ENCODE measurements at regions not wholly inside any gene's neighbourhood (a gene's known extent, or its start where the extent isn't known, plus 50 kb on each side); places are given as distances from the start of the nearest gene placed in this dataset.

GRCh38 chr1:238568735-238569134 lies 678.0 kb upstream of the ZP4 start:
- TF ChIP-seq CTCF (IDR thresholded peaks at IDR 0.05) (no peak), POLR2A (IDR thresholded peaks at IDR 0.05) (no peak), EP300 (IDR thresholded peaks at IDR 0.05) (no peak), POLR2AphosphoS5 (IDR thresholded peaks at IDR 0.05) (no peak)

GRCh38 chr1:238562341-238562740 lies 671.6 kb upstream of the ZP4 start:
- intact Hi-C loops (cut with DNase I), result no loop called here
- no peaks in the 10 kb centered on the region for H3K27me3 ChIP-seq
- no peak for DNase-seq
- H3K4me3 ChIP-seq, result no peak overlapping the region
- no peak overlapping the region for H3K27ac ChIP-seq
- H3K4me1 ChIP-seq, result no peaks in the 10 kb centered on the region
- H3K36me3 ChIP-seq, result no peaks in the 10 kb centered on the region
- peaks cover 0 to 3% (median 0%) of the 10 kb centered on the region in 4 donors for H3K9me3 ChIP-seq
- 25 to 63% methylated on average over 1 of the region's 1 CpG for WGBS, 2 donors
- TF ChIP-seq CTCF (IDR thresholded peaks at IDR 0.05) (no peak), POLR2A (IDR thresholded peaks at IDR 0.05) (no peak), POLR2AphosphoS5 (IDR thresholded peaks at IDR 0.05) (no peak), EP300 (IDR thresholded peaks at IDR 0.05) (no peak)

More at GRCh38 chr1:238568735-238569134, 678.0 kb upstream of the ZP4 start:
- no peaks in the 10 kb centered on the region for H3K27me3 ChIP-seq
- intact Hi-C loops (cut with DNase I), result no loop called here
- 43 to 73% methylated on average over 2 of the region's 2 CpGs for WGBS, 2 donors
- H3K9me3 ChIP-seq, result peaks cover 0 to 3% (median 0%) of the 10 kb centered on the region in 4 donors
- DNase-seq, result no peak
- H3K27ac ChIP-seq, result no peak overlapping the region
- H3K4me1 ChIP-seq, result no peaks in the 10 kb centered on the region
- no peak overlapping the region for H3K4me3 ChIP-seq
- no peaks in the 10 kb centered on the region for H3K36me3 ChIP-seq

GRCh38 chr1:238558746-238559145 lies 668.0 kb upstream of the ZP4 start:
- TF ChIP-seq POLR2AphosphoS5 (IDR thresholded peaks at IDR 0.05) (no peak), EP300 (IDR thresholded peaks at IDR 0.05) (no peak), POLR2A (IDR thresholded peaks at IDR 0.05) (no peak), CTCF (IDR thresholded peaks at IDR 0.05) (no peak)
- Histone ChIP-seq H3K36me3 (no peaks in the 10 kb centered on the region), H3K27ac (no peak overlapping the region), H3K27me3 (no peaks in the 10 kb centered on the region), H3K4me3 (no peak overlapping the region), H3K4me1 (no peaks in the 10 kb centered on the region), H3K9me3 (no peaks in the 10 kb centered on the region)
- 94% methylated on average over 2 of the region's 2 CpGs for WGBS, 2 donors
- DNase-seq, result no peak
- intact Hi-C loops (cut with DNase I), result no loop called here

- intact Hi-C loops (cut with DNase I), result no loop called here
- H3K4me3 ChIP-seq, result no peak overlapping the region
- H3K27me3 ChIP-seq, result no peaks in the 10 kb centered on the region
- H3K4me1 ChIP-seq, result no peaks in the 10 kb centered on the region
- TF ChIP-seq CTCF (IDR thresholded peaks at IDR 0.05) (no peak), POLR2A (IDR thresholded peaks at IDR 0.05) (no peak), POLR2AphosphoS5 (IDR thresholded peaks at IDR 0.05) (no peak), EP300 (IDR thresholded peaks at IDR 0.05) (no peak)
- no peak for DNase-seq
- H3K36me3 ChIP-seq, result no peaks in the 10 kb centered on the region
- no peaks in the 10 kb centered on the region for H3K9me3 ChIP-seq
- WGBS, 2 donors, result 73 to 78% methylated on average over 4 of the region's 4 CpGs
- no peak overlapping the region for H3K27ac ChIP-seq
Observed at GRCh38 chr1:238558156-238558555, 667.4 kb upstream of the ZP4 start.

GRCh38 chr1:238552271-238552670 lies 661.5 kb upstream of the ZP4 start:
- H3K4me3 ChIP-seq, result no peak overlapping the region
- intact Hi-C loops (cut with DNase I), result no loop called here
- no peaks in the 10 kb centered on the region for H3K36me3 ChIP-seq
- TF ChIP-seq EP300 (IDR thresholded peaks at IDR 0.05) (no peak), POLR2AphosphoS5 (IDR thresholded peaks at IDR 0.05) (no peak), POLR2A (IDR thresholded peaks at IDR 0.05) (no peak), CTCF (IDR thresholded peaks at IDR 0.05) (no peak)
- 67 to 69% methylated on average over 8 of the region's 8 CpGs for WGBS, 2 donors
- no peaks in the 10 kb centered on the region for H3K27me3 ChIP-seq
- H3K9me3 ChIP-seq, result no peaks in the 10 kb centered on the region
- H3K27ac ChIP-seq, result no peak overlapping the region
- no peaks in the 10 kb centered on the region for H3K4me1 ChIP-seq
- DNase-seq, result no peak

All from sigmoid colon (tissue), 6 donors.